ENCODE measurements at regions not wholly inside any gene's neighbourhood (a gene's known extent, or its start where the extent isn't known, plus 50 kb on each side); places are given as distances from the start of the nearest gene placed in this dataset.

- TF ChIP-seq CTCF (IDR thresholded peaks at IDR 0.05; ENCODE audit: low read depth, low read length), result no peak
- no peak for TF ChIP-seq EZH2phosphoT487 (IDR thresholded peaks at IDR 0.05; ENCODE audit: low read depth)
Observed at GRCh38 chr7:131723926-131724325, 167.5 kb upstream of the PODXL start.

Measured in OCI-LY3 (cell line).